GM12878 (cell line): ENCODE measurements at regions not wholly inside any gene's neighbourhood (a gene's known extent, or its start where the extent isn't known, plus 50 kb on each side); places are given as distances from the start of the nearest gene placed in this dataset.

Source experiments
- ATAC-seq: fragments of 200-7000 bp; cut with Tn5 transposase; 3 replicates; pipeline ENCODE4 v1.9.1; 2020; ENCODE audit warnings: mild to moderate bottlenecking, moderate library complexity
- BruUV-seq: library from RNA; stranded (reverse); fragments of 400-500 nt; replicated peaks from 2 replicates; lab custom pipeline; 2021; lab: Mats Ljungman, UMichigan
- CTCF ChIA-PET: fragments of 300-600 bp; sonication (Branson Sonifier 250); formaldehyde crosslinking; extraction: SDS; loops from one replicate; lab custom pipeline; 2021; ENCODE audit warnings: inconsistent platforms; lab: Yijun Ruan, JAX
- POLR2A ChIA-PET: fragments of 350-600 bp; formaldehyde crosslinking; extraction: SDS; loops from one replicate; lab custom pipeline; 2021; ENCODE audit warnings: inconsistent platforms; lab: Charles Lee
- RAD21 ChIA-PET: fragments of 300-600 bp; sonication (Branson Sonifier 250); formaldehyde crosslinking; loops from one replicate; lab custom pipeline; 2023; ENCODE audit warnings: antibody characterized with exemption; ENCODE audit not compliant: unreplicated experiment; lab: Charles Lee
- SMC1A ChIA-PET: fragments of 300-600 bp; sonication (Branson Sonifier 250); formaldehyde crosslinking; loops from one replicate; lab custom pipeline; 2023; ENCODE audit not compliant: unreplicated experiment, uncharacterized antibody; lab: Charles Lee
- DNase-seq: peaks from one replicate; pipeline ENCODE4 v3.0.0-alpha.2; 2011; ENCODE audit warnings: low read depth, low spot score
- FAIRE-seq: peaks from 3 replicates; lab custom pipeline; 2011; peaks lifted over from hg19 to GRCh38; lab: Jason Lieb, UNC
- H2AFZ ChIP-seq: 2 replicates; pipeline ENCODE4 v1.6.0; 2011; ENCODE audit warnings: low read depth, low read length, control low read depth; ENCODE audit not compliant: control insufficient read depth
- H3K27ac ChIP-seq: 2 replicates; pipeline ENCODE4 v1.5.1; 2011; ENCODE audit warnings: control low read depth; ENCODE audit not compliant: control insufficient read depth, insufficient read depth
- H3K27me3 ChIP-seq, 2 experiments: replicated peaks in 1 of 2; 2 replicates each; pipeline versions ENCODE4 v1.6.0 to v1.6.1; 2011; ENCODE audit warnings: low read length in 1 of 2; ENCODE audit not compliant: control insufficient read depth in 2 of 2, insufficient read depth in 2 of 2
- H3K36me3 ChIP-seq, 2 experiments: 2 replicates each; pipeline ENCODE4 v1.5.1; 2011; ENCODE audit warnings: low read length in 1 of 2; ENCODE audit not compliant: control insufficient read depth in 2 of 2, insufficient read depth in 2 of 2
- H3K4me1 ChIP-seq: 2 replicates; pipeline ENCODE4 v1.6.1; 2011; ENCODE audit warnings: mild to moderate bottlenecking, low read length, moderate library complexity, mixed read lengths; ENCODE audit not compliant: control insufficient read depth, insufficient read depth
- H3K4me2 ChIP-seq: 2 replicates; pipeline ENCODE4 v1.6.0; 2011; ENCODE audit warnings: control low read depth; ENCODE audit not compliant: control insufficient read depth, insufficient read depth
- H3K4me3 ChIP-seq: fragments of 200-600 bp; sonication (generic); 2 replicates; pipeline ENCODE4 v1.5.1; 2016
- H3K79me2 ChIP-seq: 2 replicates; pipeline ENCODE4 v1.6.0; 2011; ENCODE audit warnings: low read length; ENCODE audit not compliant: control insufficient read depth, insufficient read depth
- H3K9ac ChIP-seq: 2 replicates; pipeline ENCODE4 v1.8.0; 2011; ENCODE audit warnings: low read length, control low read depth, mixed read lengths; ENCODE audit not compliant: control insufficient read depth, insufficient read depth
- H3K9me3 ChIP-seq: replicated peaks from 3 replicates; pipeline ENCODE4 v1.5.1; 2011; ENCODE audit warnings: mild to moderate bottlenecking, low read length; ENCODE audit not compliant: control insufficient read depth, insufficient read depth
- H4K20me1 ChIP-seq: 2 replicates; pipeline ENCODE4 v1.6.0; 2011; ENCODE audit not compliant: control insufficient read depth, insufficient read depth
- ATF7 ChIP-seq: fragments of 450-650 bp; IDR thresholded peaks from 2 replicates; pipeline ENCODE4 v1.6.1; 2016; ENCODE audit warnings: low read depth, mild to moderate bottlenecking
- BRCA1 ChIP-seq: IDR thresholded peaks from 2 replicates; pipeline ENCODE4 v1.6.1; 2011; ENCODE audit warnings: low read depth, low read length, improper control_type of control experiment
- CHD4 ChIP-seq: fragments of 200-600 bp; sonication (generic); IDR thresholded peaks from 2 replicates; pipeline ENCODE4 v1.6.1; 2016; ENCODE audit warnings: mild to moderate bottlenecking
- FOXK2 ChIP-seq: fragments of 450-650 bp; IDR thresholded peaks from 2 replicates; pipeline ENCODE4 v1.6.1; 2017; ENCODE audit warnings: mild to moderate bottlenecking, moderate library complexity
- IRF5 ChIP-seq: fragments of 450-650 bp; IDR thresholded peaks from 2 replicates; pipeline ENCODE4 v1.6.1; 2017; ENCODE audit warnings: borderline replicate concordance
- KDM1A ChIP-seq: fragments of 200-600 bp; sonication (generic); IDR thresholded peaks from 2 replicates; pipeline ENCODE4 v1.6.1; 2016; ENCODE audit warnings: borderline replicate concordance
- NR2C2 ChIP-seq: IDR thresholded peaks from 2 replicates; pipeline ENCODE4 v1.6.1; 2011; ENCODE audit warnings: borderline replicate concordance, low read depth; ENCODE audit not compliant: control insufficient read depth, insufficient read length
- RAD21 ChIP-seq: IDR thresholded peaks from 2 replicates; pipeline ENCODE4 v1.6.1; 2011; ENCODE audit warnings: mild to moderate bottlenecking, low read depth, low read length, moderate library complexity; ENCODE audit not compliant: insufficient read depth
- SREBF2 ChIP-seq: IDR thresholded peaks from 2 replicates; pipeline ENCODE4 v1.6.1; 2012; ENCODE audit warnings: mild to moderate bottlenecking, low read length
- WRNIP1 ChIP-seq: IDR thresholded peaks from 2 replicates; pipeline ENCODE4 v1.6.1; 2011; ENCODE audit warnings: low read depth, low read length, improper control_type of control experiment, borderline replicate concordance
- WGBS: methylation state at CpG from one replicate; pipeline ENCODE4 v1.1.6; 2016; ENCODE audit warnings: low lambda C conversion rate; ENCODE audit not compliant: insufficient replicate concordance, insufficient coverage; ENCODE audit errors: missing lambda C conversion rate; 5-methylcytosine and 5-hydroxymethylcytosine counted together
- in situ Hi-C: fragments of 300-500 bp; cut with MboI; formaldehyde crosslinking; loops from 9 replicates; pipeline ENCODE4 v1.14.3; 2018; ENCODE audit warnings: mixed read lengths
- intact Hi-C: fragments of 100-400 bp; cut with micrococcal nuclease; formaldehyde crosslinking; loops from one replicate; pipeline ENCODE4 v1.14.2; 2022; ENCODE audit not compliant: unreplicated experiment

DNA sequence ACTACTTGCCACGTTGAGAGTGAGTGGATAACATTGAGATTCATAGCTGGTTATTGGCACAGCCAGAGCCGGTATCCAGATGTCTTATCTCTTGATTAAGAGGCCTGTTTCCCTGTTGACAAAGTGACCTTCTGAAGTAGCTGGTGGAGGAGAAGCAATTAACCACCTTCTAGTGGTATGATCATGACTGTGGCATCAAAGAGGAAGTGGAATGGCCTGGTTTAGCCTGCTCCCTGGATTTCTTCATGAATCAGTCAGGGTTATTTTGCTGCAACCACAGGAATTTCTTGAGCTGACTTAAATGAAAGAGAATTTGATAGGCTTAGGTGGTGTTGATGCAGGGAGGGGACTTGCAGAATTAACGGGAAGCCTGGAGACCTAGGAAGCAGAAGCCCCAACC is 398.3 kb downstream of the MFSD1 start (continued):
- no peak for TF ChIP-seq FOXK2

DNA sequence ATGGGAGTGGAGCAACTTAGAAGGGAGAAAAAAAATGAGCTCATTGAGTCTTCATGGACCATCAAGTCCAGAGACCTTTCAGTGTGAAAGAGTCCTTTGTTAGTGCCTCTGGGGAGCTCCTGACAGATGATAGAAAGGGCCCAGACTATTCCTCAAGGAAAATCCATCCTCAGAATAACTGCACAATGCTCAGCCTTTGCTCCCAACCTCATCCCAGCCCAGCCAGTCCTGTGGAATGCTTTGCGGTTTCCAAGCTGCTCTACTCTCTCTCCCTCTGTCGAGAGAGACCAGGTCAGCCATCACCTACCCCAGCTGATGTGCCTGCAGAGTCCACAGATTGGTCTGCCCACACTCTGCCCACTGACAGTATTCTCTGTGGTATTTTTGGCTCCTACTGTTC is 406.2 kb downstream of the MFSD1 start:
- ChIA-PET CTCF (interaction anchor here (1.0 kb wide), 1 partner anchor 114 kb away, joined by 4 read pairs; no protein-coding TSS in a partner anchor), POLR2A (no interaction called here), SMC1A (no interaction called here), RAD21 (no interaction called here)
- Histone ChIP-seq H4K20me1 (no peaks in the 10 kb centered on the region), H3K27me3 (no peaks in the 10 kb centered on the region; a peak in 1 of 4 replicates), H3K79me2 (no peaks in the 10 kb centered on the region), H3K4me1 (no peaks in the 10 kb centered on the region), H2AFZ (no peak overlapping the region), H3K4me2 (no peak overlapping the region), H3K4me3 (no peak overlapping the region), H3K9me3 (no peaks in the 10 kb centered on the region), H3K27ac (no peak overlapping the region), H3K9ac (no peak overlapping the region), H3K36me3 (no peaks in the 10 kb centered on the region)
- in situ Hi-C loops = no loop called here
- DNase-seq (no peak), FAIRE-seq (no peak), ATAC-seq (no peak)
- intact Hi-C loops = no loop called here
- TF ChIP-seq WRNIP1 (no peak), NR2C2 (no peak), IRF5 (no peak), ATF7 (no peak), RAD21 (no peak), CHD4 (no peak), BRCA1 (no peak), SREBF2 (no peak), KDM1A (no peak)
- 32% methylated on average over 2 of the region's 2 CpGs for WGBS
- no TSS peak for BruUV-seq
